HCT116 (cell line): ENCODE measurements at regions not wholly inside any gene's neighbourhood (a gene's known extent, or its start where the extent isn't known, plus 50 kb on each side); places are given as distances from the start of the nearest gene placed in this dataset.

ENCODE experiments used
- ATAC-seq: fragments of 200-7000 bp; cut with Tn5 transposase; 2 replicates; pipeline ENCODE4 v1.9.1; 2020; ENCODE audit warnings: mild to moderate bottlenecking, moderate library complexity
- BruUV-seq: library from RNA; stranded (reverse); fragments of 400-500 nt; replicated peaks from 2 replicates; lab custom pipeline; 2021; lab: Mats Ljungman, UMichigan
- CTCF ChIA-PET: fragments of 300-600 bp; sonication (Branson Sonifier 250); formaldehyde crosslinking; loops from one replicate; lab custom pipeline; 2021; ENCODE audit warnings: antibody characterized with exemption; lab: Charles Lee
- POLR2A ChIA-PET: fragments of 300-600, 350-600 bp; sonication (Branson Sonifier 250); formaldehyde crosslinking; loops from one replicate; lab custom pipeline; 2021; ENCODE audit warnings: antibody characterized with exemption; lab: Charles Lee
- RAD21 ChIA-PET, 2 experiments: fragments of 300-600 bp; sonication (Branson Sonifier 250); formaldehyde crosslinking; loops; one replicate each; lab custom pipeline; 2023; ENCODE audit warnings: low total read pairs in 2 of 2; ENCODE audit not compliant: uncharacterized antibody in 2 of 2, unreplicated experiment in 2 of 2, low non-redundant PET in 1 of 2; lab: Charles Lee
- DNase-seq: peaks from one replicate; pipeline ENCODE4 v3.0.0-alpha.2; 2010; ENCODE audit warnings: low read depth, low spot score
- H2AFZ ChIP-seq: fragments of 200-600 bp; shearing (Covaris generic), sonication (generic); 2 replicates; pipeline ENCODE4 v1.6.1; 2017; ENCODE audit warnings: low read depth, mixed run types, mixed read lengths, antibody characterized with exemption, low read length; ENCODE audit not compliant: poor library complexity, severe bottlenecking
- H3K27ac ChIP-seq: 2 replicates; pipeline ENCODE4 v1.5.1; 2012; ENCODE audit warnings: low read depth, low read length
- H3K27me3 ChIP-seq: fragments of 200-600 bp; sonication (generic); 2 replicates; pipeline ENCODE4 v1.6.1; 2016; ENCODE audit warnings: mixed run types, low read length, mixed read lengths; ENCODE audit not compliant: insufficient read depth
- H3K36me3 ChIP-seq, 2 experiments: fragments of 200-500 bp in 1 of 2; fragments of 200-600 bp in 1 of 2; sonication (Bioruptor generic) in 1 of 2; sonication (generic) in 1 of 2; 2 replicates each; pipeline versions ENCODE4 v1.5.1 to v1.6.1; 2014 to 2016; ENCODE audit warnings: low read length in 2 of 2, inconsistent platforms in 1 of 2, mixed read lengths in 1 of 2, mixed run types in 1 of 2; ENCODE audit not compliant: insufficient read depth in 2 of 2, control insufficient read depth in 1 of 2
- H3K4me1 ChIP-seq, 2 experiments: fragments of 200-600 bp in 1 of 2; sonication (generic) in 1 of 2; 2 replicates each; pipeline versions ENCODE4 v1.5.1 to v1.6.1; 2012 to 2017; ENCODE audit warnings: low read length in 2 of 2, inconsistent platforms in 1 of 2, mild to moderate bottlenecking in 1 of 2, mixed read lengths in 1 of 2, mixed run types in 1 of 2, moderate library complexity in 1 of 2; ENCODE audit not compliant: insufficient read depth in 2 of 2, control insufficient read depth in 1 of 2
- H3K4me2 ChIP-seq: fragments of 200-600 bp; sonication (generic); 2 replicates; pipeline ENCODE4 v1.6.1; 2017; ENCODE audit warnings: mixed run types, low read length, mixed read lengths
- H3K4me3 ChIP-seq, 2 experiments: fragments of 200-600 bp in 1 of 2; sonication (generic) in 1 of 2; replicated peaks in 1 of 2; 2 replicates each; pipeline ENCODE4 v1.5.1; 2011 to 2016; ENCODE audit warnings: low read length in 2 of 2, control low read depth in 1 of 2, low read depth in 1 of 2, mild to moderate bottlenecking in 1 of 2, mixed read lengths in 1 of 2, mixed run types in 1 of 2
- H3K79me2 ChIP-seq: fragments of 200-600 bp; sonication (generic); 2 replicates; pipeline ENCODE4 v1.6.1; 2017; ENCODE audit warnings: mild to moderate bottlenecking, mixed run types, low read length, moderate library complexity, mixed read lengths; ENCODE audit not compliant: insufficient read depth
- H3K9ac ChIP-seq: fragments of 200-600 bp; sonication (generic); 2 replicates; pipeline ENCODE4 v1.6.1; 2016; ENCODE audit warnings: low read length, mixed read lengths
- H3K9me2 ChIP-seq: fragments of 200-600 bp; sonication (generic), shearing (Covaris generic); 2 replicates; pipeline ENCODE4 v1.6.1; 2017; ENCODE audit warnings: mixed run types, mild to moderate bottlenecking, moderate library complexity; ENCODE audit not compliant: insufficient read depth
- H3K9me3 ChIP-seq, 2 experiments: fragments of 200-500 bp in 1 of 2; fragments of 200-600 bp in 1 of 2; sonication (Bioruptor generic) in 1 of 2; sonication (generic) in 1 of 2; 2 replicates each; pipeline ENCODE4 v1.6.1; 2014 to 2017; ENCODE audit warnings: low read length in 2 of 2, mixed read lengths in 2 of 2, inconsistent platforms in 1 of 2, low read depth in 1 of 2, mild to moderate bottlenecking in 1 of 2, mixed run types in 1 of 2, moderate library complexity in 1 of 2; ENCODE audit not compliant: control insufficient read depth in 1 of 2, insufficient read depth in 1 of 2
- H4K20me1 ChIP-seq: fragments of 200-600 bp; sonication (generic), shearing (Covaris generic); 2 replicates; pipeline ENCODE4 v1.6.1; 2017; ENCODE audit warnings: mixed run types, mild to moderate bottlenecking, moderate library complexity; ENCODE audit not compliant: insufficient read depth
- CBX3 ChIP-seq: IDR thresholded peaks from 2 replicates; pipeline ENCODE4 v1.6.1; 2012; ENCODE audit warnings: low read depth
- CEBPB ChIP-seq: IDR thresholded peaks from 2 replicates; pipeline ENCODE4 v1.6.1; 2012; ENCODE audit warnings: low read depth
- CTCF ChIP-seq, 3 experiments: fragments of 200-600 bp in 1 of 3; sonication (generic) in 1 of 3; IDR thresholded peaks in 2 of 3; conservative IDR thresholded peaks in 1 of 3; 2 replicates each; pipeline ENCODE4 v1.5.1; 2012 to 2017; ENCODE audit warnings: low read depth in 2 of 3, low read length in 2 of 3, antibody characterized with exemption in 1 of 3, borderline replicate concordance in 1 of 3, control low read depth in 1 of 3, mild to moderate bottlenecking in 1 of 3, mixed read lengths in 1 of 3, mixed run types in 1 of 3, moderate library complexity in 1 of 3; ENCODE audit not compliant: insufficient read depth in 1 of 3
- EGR1 ChIP-seq: IDR thresholded peaks from 2 replicates; pipeline ENCODE4 v1.6.1; 2012; ENCODE audit warnings: low read depth
- ELF1 ChIP-seq: IDR thresholded peaks from 2 replicates; pipeline ENCODE4 v1.6.1; 2012; ENCODE audit warnings: low read depth, borderline replicate concordance
- EZH2 ChIP-seq: fragments of 200-600 bp; sonication (generic); IDR thresholded peaks from 2 replicates; pipeline ENCODE4 v1.6.1; 2017; ENCODE audit warnings: antibody characterized with exemption, mixed run types
- JUND ChIP-seq: IDR thresholded peaks from 2 replicates; pipeline ENCODE4 v1.6.1; 2012
- RAD21 ChIP-seq: IDR thresholded peaks from 2 replicates; pipeline ENCODE4 v1.6.1; 2012; ENCODE audit warnings: low read depth, mild to moderate bottlenecking
- REST ChIP-seq: IDR thresholded peaks from 2 replicates; pipeline ENCODE4 v1.6.1; 2012; ENCODE audit warnings: low read depth
- YY1 ChIP-seq: IDR thresholded peaks from 2 replicates; pipeline ENCODE4 v1.6.1; 2011; ENCODE audit warnings: low read length, low read depth, moderate library complexity, mild to moderate bottlenecking; ENCODE audit not compliant: insufficient replicate concordance; ENCODE audit errors: extremely low read depth
- ZFX ChIP-seq: fragments of 450-650 bp; IDR thresholded peaks from 2 replicates; pipeline ENCODE4 v1.6.1; 2017
- intact Hi-C: fragments of 100-400 bp; cut with micrococcal nuclease; formaldehyde crosslinking; loops from 2 replicates; pipeline ENCODE4 v1.10.0; 2022
- TF ChIP-seq, protein P1 (sequence below): IDR thresholded peaks from 2 replicates; pipeline ENCODE4 v1.6.1; 2012

GRCh38 chr15:29418931-29419330 is 149.3 kb upstream of the NSMCE3 start:
- no peak overlapping the region for H3K4me3 ChIP-seq
- RAD21 ChIA-PET = no interaction called here
- CTCF ChIA-PET = no interaction called here

More at GRCh38 chr15:29418931-29419330, 149.3 kb upstream of the NSMCE3 start:
- no peaks in the 10 kb centered on the region for H3K9me2 ChIP-seq
- no peaks in the 10 kb centered on the region for H3K27me3 ChIP-seq
- no peaks in the 10 kb centered on the region for H4K20me1 ChIP-seq
- POLR2A ChIA-PET = no interaction called here
- no peaks in the 10 kb centered on the region for H3K79me2 ChIP-seq
- no peaks in the 10 kb centered on the region for H3K4me1 ChIP-seq
- H2AFZ ChIP-seq = no peak overlapping the region
- TF ChIP-seq EGR1 (no peak), REST (no peak), RAD21 (no peak), EZH2 (no peak), CBX3 (no peak), ZFX (no peak), ELF1 (no peak), CTCF (IDR thresholded peaks at IDR 0.05 in 2 of 3, conservative IDR thresholded peaks at IDR 0.05 in 1 of 3; ENCODE audit: borderline replicate concordance in 1 of 3, insufficient read depth in 1 of 3, low read depth in 2 of 3, low read length in 2 of 3) (no peak), CEBPB (no peak), JUND (no peak), YY1 (no peak)
- TF ChIP-seq, protein P1, sequence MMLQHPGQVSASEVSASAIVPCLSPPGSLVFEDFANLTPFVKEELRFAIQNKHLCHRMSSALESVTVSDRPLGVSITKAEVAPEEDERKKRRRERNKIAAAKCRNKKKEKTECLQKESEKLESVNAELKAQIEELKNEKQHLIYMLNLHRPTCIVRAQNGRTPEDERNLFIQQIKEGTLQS = no peak
- no peaks in the 10 kb centered on the region for H3K36me3 ChIP-seq
- no peak overlapping the region for H3K9ac ChIP-seq
- no peaks in the 10 kb centered on the region for H3K9me3 ChIP-seq
- BruUV-seq = no TSS peak
- H3K27ac ChIP-seq = no peak overlapping the region
- intact Hi-C loops = no loop called here
- DNase-seq (no peak), ATAC-seq (no peak)
- no peak overlapping the region for H3K4me2 ChIP-seq
